Activated B cell treated with CpG ODN at 0.5 μM for 24 hours (primary cell): ENCODE measurements at regions not wholly inside any gene's neighbourhood (a gene's known extent, or its start where the extent isn't known, plus 50 kb on each side); places are given as distances from the start of the nearest gene placed in this dataset.

Experiments
- ATAC-seq: fragments of 200-7000 bp; cut with Tn5 transposase; one replicate; pipeline ENCODE4 v1.10.0; 2021; ENCODE audit warnings: low read depth, mild to moderate bottlenecking, moderate library complexity
- CTCF ChIA-PET: fragments of 350-600 bp; sonication (Branson Sonifier 250); formaldehyde crosslinking; loops from one replicate; lab custom pipeline; 2021; ENCODE audit warnings: antibody characterized with exemption; lab: Charles Lee
- POLR2A ChIA-PET: fragments of 350-600 bp; sonication (Branson Sonifier 250); formaldehyde crosslinking; loops from one replicate; lab custom pipeline; 2021; ENCODE audit warnings: antibody characterized with exemption; lab: Charles Lee
- DNase-seq: peaks from one replicate; pipeline ENCODE4 v3.0.0; 2022
- H3K27ac Mint-ChIP-seq: one replicate; pipeline ENCODE4 v1.8.0; 2020; ENCODE audit warnings: mixed read lengths
- H3K27me3 Mint-ChIP-seq: one replicate; pipeline ENCODE4 v1.8.0; 2021; ENCODE audit warnings: mixed read lengths
- H3K36me3 Mint-ChIP-seq: one replicate; pipeline ENCODE4 v1.8.0; 2021; ENCODE audit warnings: low read depth, mixed read lengths
- H3K4me1 Mint-ChIP-seq: one replicate; pipeline ENCODE4 v1.8.0; 2021; ENCODE audit warnings: mixed read lengths
- H3K4me3 Mint-ChIP-seq: one replicate; pipeline ENCODE4 v1.8.0; 2020; ENCODE audit warnings: mild to moderate bottlenecking, mixed read lengths
- H3K9me3 Mint-ChIP-seq: one replicate; pipeline ENCODE4 v1.8.0; 2020; ENCODE audit warnings: mixed read lengths
- CTCF ChIP-seq: fragments of 200-600 bp; IDR thresholded peaks from one replicate; pipeline ENCODE4 v1.8.0; 2022; ENCODE audit warnings: antibody characterized with exemption, mild to moderate bottlenecking
- intact Hi-C: fragments of 100-400 bp; cut with micrococcal nuclease; formaldehyde crosslinking; loops from one replicate; pipeline ENCODE4 v1.15.1; 2024

- Mint-ChIP-seq H3K27me3 (no peaks in the 10 kb centered on the region), H3K36me3 (no peaks in the 10 kb centered on the region), H3K9me3 (no peaks in the 10 kb centered on the region), H3K4me1 (no peaks in the 10 kb centered on the region), H3K4me3 (no peak overlapping the region), H3K27ac (no peak overlapping the region)
- ChIA-PET POLR2A (no interaction called here), CTCF (no interaction called here)
- no peak for TF ChIP-seq CTCF
- DNase-seq (no peak), ATAC-seq (no peak)
- intact Hi-C loops = no loop called here
Observed at GRCh38 chr4:158005021-158005420, 167.8 kb downstream of the GASK1B start.

GRCh38 chr4:158004101-158004500 lies 168.7 kb downstream of the GASK1B start:
- no peak overlapping the region for H3K4me3 Mint-ChIP-seq
- no peaks in the 10 kb centered on the region for H3K9me3 Mint-ChIP-seq
- H3K36me3 Mint-ChIP-seq = no peaks in the 10 kb centered on the region
- intact Hi-C loops = no loop called here
- no peaks in the 10 kb centered on the region for H3K4me1 Mint-ChIP-seq
- ChIA-PET POLR2A (no interaction called here), CTCF (no interaction called here)
- ATAC-seq (no peak), DNase-seq (no peak)
- TF ChIP-seq CTCF = no peak
- no peak overlapping the region for H3K27ac Mint-ChIP-seq
- H3K27me3 Mint-ChIP-seq = no peaks in the 10 kb centered on the region

GRCh38 chr4:158003212-158003611 lies 169.6 kb downstream of the GASK1B start:
- H3K27me3 Mint-ChIP-seq = no peaks in the 10 kb centered on the region
- H3K36me3 Mint-ChIP-seq = no peaks in the 10 kb centered on the region
- intact Hi-C loops = no loop called here
- no peak for TF ChIP-seq CTCF
- ChIA-PET CTCF (no interaction called here), POLR2A (no interaction called here)
- DNase-seq (no peak), ATAC-seq (no peak)
- H3K27ac Mint-ChIP-seq = no peak overlapping the region
- no peaks in the 10 kb centered on the region for H3K4me1 Mint-ChIP-seq
- H3K4me3 Mint-ChIP-seq = no peak overlapping the region
- H3K9me3 Mint-ChIP-seq = no peaks in the 10 kb centered on the region

- Mint-ChIP-seq H3K36me3 (no peaks in the 10 kb centered on the region), H3K27me3 (no peaks in the 10 kb centered on the region), H3K4me1 (no peaks in the 10 kb centered on the region), H3K9me3 (no peaks in the 10 kb centered on the region), H3K27ac (no peak overlapping the region), H3K4me3 (no peak overlapping the region)
- DNase-seq (no peak), ATAC-seq (no peak)
- intact Hi-C loops = no loop called here
- ChIA-PET POLR2A (no interaction called here), CTCF (no interaction called here)
- no peak for TF ChIP-seq CTCF
Observed at GRCh38 chr4:158002173-158002572, 170.7 kb downstream of the GASK1B start.

GRCh38 chr4:158001756-158002155 lies 171.1 kb downstream of the GASK1B start:
- ChIA-PET CTCF (no interaction called here), POLR2A (no interaction called here)
- H3K9me3 Mint-ChIP-seq = no peaks in the 10 kb centered on the region
- no peak overlapping the region for H3K27ac Mint-ChIP-seq
- H3K4me1 Mint-ChIP-seq = no peaks in the 10 kb centered on the region
- H3K27me3 Mint-ChIP-seq = no peaks in the 10 kb centered on the region
- TF ChIP-seq CTCF = no peak
- DNase-seq = no peak
- no peak overlapping the region for H3K4me3 Mint-ChIP-seq
- no peaks in the 10 kb centered on the region for H3K36me3 Mint-ChIP-seq
- ATAC-seq = no peak
- intact Hi-C loops = no loop called here
